K562 (cell line): ENCODE measurements at regions not wholly inside any gene's neighbourhood (a gene's known extent, or its start where the extent isn't known, plus 50 kb on each side); places are given as distances from the start of the nearest gene placed in this dataset.

ENCODE experiments used
- ARID1B ChIP-seq: fragments of 450-650 bp; IDR thresholded peaks from 2 replicates; pipeline ENCODE4 v1.6.1; 2016; ENCODE audit warnings: antibody characterized with exemption, mild to moderate bottlenecking, inconsistent platforms
- ATF3 ChIP-seq, 2 experiments: fragments of 450-650 bp in 1 of 2; sonication (generic) in 1 of 2; formaldehyde crosslinking in 1 of 2; IDR thresholded peaks in 1 of 2; conservative IDR thresholded peaks in 1 of 2; 2 replicates each; pipeline versions ENCODE4 v1.6.1 to v1.8.1; 2016 to 2023; ENCODE audit warnings: mild to moderate bottlenecking in 2 of 2, moderate library complexity in 2 of 2, inconsistent platforms in 1 of 2, missing genetic modification reagents in 1 of 2
- CCAR2 ChIP-seq: fragments of 200-400 bp; formaldehyde crosslinking; IDR thresholded peaks from 2 replicates; pipeline ENCODE4 v1.6.1; 2017; ENCODE audit warnings: mild to moderate bottlenecking, low read depth, low read length
- ESRRA ChIP-seq: fragments of 450-650 bp; IDR thresholded peaks from 2 replicates; pipeline ENCODE4 v1.6.1; 2014; ENCODE audit warnings: low read depth, mild to moderate bottlenecking, moderate library complexity, borderline replicate concordance
- HCFC1 ChIP-seq: IDR thresholded peaks from 2 replicates; pipeline ENCODE4 v1.6.1; 2012; ENCODE audit warnings: low read depth, low read length, improper control_type of control experiment
- ILK ChIP-seq: fragments of 450-650 bp; IDR thresholded peaks from 2 replicates; pipeline ENCODE4 v1.6.1; 2016; ENCODE audit warnings: missing genetic modification characterization, low read depth, mild to moderate bottlenecking, missing compliant biosample characterization, moderate library complexity, borderline replicate concordance
- MEIS2 ChIP-seq: fragments of 450-650 bp; IDR thresholded peaks from 2 replicates; pipeline ENCODE4 v1.6.1; 2014; ENCODE audit warnings: mild to moderate bottlenecking; ENCODE audit not compliant: partially characterized antibody
- RBM22 ChIP-seq: fragments of 200-400 bp; formaldehyde crosslinking; IDR thresholded peaks from 2 replicates; pipeline ENCODE4 v1.6.1; 2018; ENCODE audit warnings: low read length, low read depth; ENCODE audit not compliant: poor library complexity, severe bottlenecking
- SNRNP70 ChIP-seq: fragments of 200-400 bp; formaldehyde crosslinking; optimal IDR thresholded peaks from 2 replicates; pipeline ENCODE3; 2017; ENCODE audit warnings: low read depth, low read length
- SP2 ChIP-seq: IDR thresholded peaks from 2 replicates; pipeline ENCODE4 v1.6.1; 2011; ENCODE audit warnings: mild to moderate bottlenecking, low read depth, low read length, moderate library complexity; ENCODE audit not compliant: poor library complexity, severe bottlenecking; ENCODE audit errors: extremely low read depth
- TOE1 ChIP-seq, 2 experiments: fragments of 450-650 bp in 1 of 2; sonication (generic) in 1 of 2; formaldehyde crosslinking in 1 of 2; IDR thresholded peaks; 2 replicates each; pipeline versions ENCODE4 v1.7.1 to v1.8.0; 2016 to 2022; ENCODE audit warnings: borderline replicate concordance in 2 of 2, mild to moderate bottlenecking in 2 of 2, antibody characterized with exemption in 1 of 2, inconsistent platforms in 1 of 2, low read depth in 1 of 2, missing genetic modification reagents in 1 of 2, moderate library complexity in 1 of 2
- ZBTB7A ChIP-seq: IDR thresholded peaks from 2 replicates; pipeline ENCODE4 v1.6.1; 2011; ENCODE audit warnings: low read depth, mild to moderate bottlenecking, low read length, moderate library complexity, borderline replicate concordance; ENCODE audit not compliant: control insufficient read depth
- ZFP91 ChIP-seq: sonication (generic); formaldehyde crosslinking; IDR thresholded peaks from 2 replicates; pipeline ENCODE4 v1.8.0; 2022; ENCODE audit warnings: mild to moderate bottlenecking, missing genetic modification reagents
- ZNF431 ChIP-seq: sonication (generic); formaldehyde crosslinking; IDR thresholded peaks from 2 replicates; pipeline ENCODE4 v1.8.0; 2022; ENCODE audit warnings: mild to moderate bottlenecking, missing genetic modification reagents
- ZNF586 ChIP-seq: fragments of 450-650 bp; formaldehyde crosslinking; conservative IDR thresholded peaks from 2 replicates; pipeline ENCODE4 v1.4.0; 2020; ENCODE audit warnings: mild to moderate bottlenecking, moderate library complexity

- peak; percentile 97 for TF ChIP-seq MEIS2
- TF ChIP-seq HCFC1, result no peak
- no peak for TF ChIP-seq SP2
- TF ChIP-seq RBM22, result no peak
- TF ChIP-seq TOE1 (IDR thresholded peaks at IDR 0.05; ENCODE audit: borderline replicate concordance), result no peak
- no peak for TF ChIP-seq TOE1 (CRISPR knock-in tag; IDR thresholded peaks at IDR 0.05; ENCODE audit: borderline replicate concordance, low read depth)
- TF ChIP-seq ESRRA, result no peak
- peak; percentile 95 for TF ChIP-seq ARID1B
- no peak for TF ChIP-seq ZNF431 (CRISPR knock-in tag)
- TF ChIP-seq ATF3 (IDR thresholded peaks at IDR 0.05), result peak; percentile 24; the same call in 1 of the 2 replicates
- TF ChIP-seq ATF3 (CRISPR knock-in tag; conservative IDR thresholded peaks at IDR 0.05), result no peak
- TF ChIP-seq ILK, result no peak
- no peak for TF ChIP-seq ZBTB7A
- no peak for TF ChIP-seq CCAR2
- no peak for TF ChIP-seq SNRNP70
- no peak for TF ChIP-seq ZNF586
- no peak for TF ChIP-seq ZFP91 (CRISPR knock-in tag)
Measured at GRCh38 chr5:89418407-89419085, 535.6 kb upstream of the MEF2C start (continued).
